SU-DHL-6 (cell line): ENCODE measurements at regions not wholly inside any gene's neighbourhood (a gene's known extent, or its start where the extent isn't known, plus 50 kb on each side); places are given as distances from the start of the nearest gene placed in this dataset.

Experiments used
- H2AFZ ChIP-seq: fragments of 200-600 bp; sonication (generic); 2 replicates; pipeline ENCODE4 v1.6.1; 2014; ENCODE audit warnings: low read depth, mild to moderate bottlenecking, moderate library complexity, mixed read lengths, antibody characterized with exemption, low read length; ENCODE audit not compliant: severe bottlenecking
- H3F3A ChIP-seq: fragments of 200-600 bp; shearing (Covaris generic); 2 replicates; pipeline ENCODE4 v1.6.0; 2016; ENCODE audit warnings: antibody characterized with exemption, mild to moderate bottlenecking; ENCODE audit not compliant: insufficient read depth
- H3K27ac ChIP-seq: fragments of 200-600 bp; sonication (generic); 2 replicates; pipeline ENCODE4 v1.5.1; 2016; ENCODE audit warnings: low read depth, mild to moderate bottlenecking, low read length, moderate library complexity, mixed read lengths
- H3K27me3 ChIP-seq: fragments of 200-600 bp; sonication (generic), shearing (Covaris generic); 2 replicates; pipeline ENCODE4 v1.6.0; 2014; ENCODE audit warnings: mild to moderate bottlenecking, low read length
- H3K36me3 ChIP-seq: fragments of 200-600 bp; sonication (generic); 2 replicates; pipeline ENCODE4 v1.6.1; 2014; ENCODE audit warnings: mild to moderate bottlenecking, low read length, mixed read lengths
- H3K4me2 ChIP-seq: fragments of 300-600, 200-600 bp; shearing (Covaris generic), sonication (generic); 2 replicates; pipeline ENCODE4 v1.6.0; 2014; ENCODE audit warnings: low read length, low read depth, mild to moderate bottlenecking; ENCODE audit not compliant: poor library complexity, severe bottlenecking
- H3K4me3 ChIP-seq: fragments of 200-600 bp; sonication (generic); 2 replicates; pipeline ENCODE4 v1.5.1; 2014; ENCODE audit warnings: antibody characterized with exemption, low read length, mild to moderate bottlenecking, mixed read lengths; ENCODE audit not compliant: insufficient read depth, poor library complexity, severe bottlenecking
- H3K79me2 ChIP-seq: fragments of 200-600 bp; sonication (generic); 2 replicates; pipeline ENCODE4 v1.6.1; 2014; ENCODE audit warnings: mild to moderate bottlenecking, low read length, moderate library complexity; ENCODE audit not compliant: insufficient read depth
- H3K9ac ChIP-seq: fragments of 200-600 bp; sonication (generic); 2 replicates; pipeline ENCODE4 v1.7.0; 2014; ENCODE audit warnings: mild to moderate bottlenecking, low read length
- H3K9me2 ChIP-seq: fragments of 200-600 bp; sonication (generic); replicated peaks from 2 replicates; pipeline ENCODE4 v1.6.1; 2014; ENCODE audit warnings: low read length; ENCODE audit not compliant: insufficient read depth
- H3K9me3 ChIP-seq: fragments of 200-600 bp; sonication (generic); 2 replicates; pipeline ENCODE4 v1.6.1; 2014; ENCODE audit warnings: low read length, mixed read lengths; ENCODE audit not compliant: insufficient read depth
- H4K20me1 ChIP-seq: fragments of 200-600 bp; sonication (generic); 2 replicates; pipeline ENCODE4 v1.6.1; 2014; ENCODE audit warnings: low read depth, mild to moderate bottlenecking, antibody characterized with exemption, low read length, moderate library complexity, mixed read lengths
- CTCF ChIP-seq: fragments of 200-600 bp; sonication (generic); IDR thresholded peaks from one replicate; pipeline ENCODE4 v1.5.1; 2017; ENCODE audit warnings: antibody characterized with exemption, mild to moderate bottlenecking, low read length, moderate library complexity; ENCODE audit not compliant: insufficient read depth, poor library complexity, severe bottlenecking
- EZH2phosphoT487 ChIP-seq: fragments of 200-600 bp; sonication (generic), shearing (Covaris generic); conservative IDR thresholded peaks from 2 replicates; pipeline ENCODE4 v1.6.1; 2018; ENCODE audit warnings: mild to moderate bottlenecking, antibody characterized with exemption, low read length, moderate library complexity, mixed read lengths

GRCh38 chr6:121540210-121540609, 104.8 kb downstream of the GJA1 start:
- Histone ChIP-seq H3K9me3 (no peaks in the 10 kb centered on the region), H3K36me3 (no peaks in the 10 kb centered on the region), H3K79me2 (no peaks in the 10 kb centered on the region), H4K20me1 (no peaks in the 10 kb centered on the region), H3K9me2 (no peaks in the 10 kb centered on the region), H3K9ac (no peak overlapping the region), H3K27me3 (no peaks in the 10 kb centered on the region), H2AFZ (no peak overlapping the region), H3K4me2 (no peak overlapping the region), H3K4me3 (no peak overlapping the region), H3F3A (no peaks in the 10 kb centered on the region), H3K27ac (no peak overlapping the region)
- TF ChIP-seq EZH2phosphoT487 = no peak

GRCh38 chr6:121544691-121545090, 109.2 kb downstream of the GJA1 start:
- Histone ChIP-seq H3K9ac (no peak overlapping the region), H3K79me2 (no peaks in the 10 kb centered on the region), H3F3A (no peaks in the 10 kb centered on the region), H3K9me3 (no peaks in the 10 kb centered on the region), H2AFZ (no peak overlapping the region), H3K4me2 (no peak overlapping the region), H4K20me1 (no peaks in the 10 kb centered on the region), H3K9me2 (no peaks in the 10 kb centered on the region), H3K27ac (no peak overlapping the region), H3K4me3 (no peak overlapping the region), H3K36me3 (no peaks in the 10 kb centered on the region), H3K27me3 (no peaks in the 10 kb centered on the region)
- TF ChIP-seq EZH2phosphoT487 = no peak
- no peak for TF ChIP-seq CTCF

- H3K36me3 ChIP-seq = no peaks in the 10 kb centered on the region; the same call in 1 of the 2 replicates
- no peaks in the 10 kb centered on the region for H3K27me3 ChIP-seq
- no peak overlapping the region for H3K27ac ChIP-seq
- H4K20me1 ChIP-seq = no peaks in the 10 kb centered on the region
- no peaks in the 10 kb centered on the region for H3K9me2 ChIP-seq
- no peak overlapping the region for H3K4me3 ChIP-seq
- no peaks in the 10 kb centered on the region for H3K9me3 ChIP-seq
- no peak overlapping the region for H3K4me2 ChIP-seq
- no peaks in the 10 kb centered on the region for H3K79me2 ChIP-seq
- H2AFZ ChIP-seq = no peak overlapping the region
- TF ChIP-seq CTCF (no peak), EZH2phosphoT487 (no peak)
- no peaks in the 10 kb centered on the region for H3F3A ChIP-seq
- H3K9ac ChIP-seq = no peak overlapping the region
Observed at GRCh38 chr6:121548131-121548530, 112.7 kb downstream of the GJA1 start.

- no peak overlapping the region for H3K27ac ChIP-seq
- H3F3A ChIP-seq = no peaks in the 10 kb centered on the region
- H3K9me3 ChIP-seq = no peaks in the 10 kb centered on the region
- H3K79me2 ChIP-seq = no peaks in the 10 kb centered on the region
- TF ChIP-seq EZH2phosphoT487 (no peak), CTCF (no peak)
- H3K4me2 ChIP-seq = no peak overlapping the region
- H3K4me3 ChIP-seq = no peak overlapping the region
- no peaks in the 10 kb centered on the region; the same call in 1 of the 2 replicates for H3K36me3 ChIP-seq
- no peaks in the 10 kb centered on the region for H4K20me1 ChIP-seq
- no peak overlapping the region for H3K9ac ChIP-seq
- H3K9me2 ChIP-seq = no peaks in the 10 kb centered on the region
- no peaks in the 10 kb centered on the region for H3K27me3 ChIP-seq
- H2AFZ ChIP-seq = no peak overlapping the region
Observed at GRCh38 chr6:121549736-121550135, 114.3 kb downstream of the GJA1 start.
